Ishikawa (cell line): ENCODE measurements at regions not wholly inside any gene's neighbourhood (a gene's known extent, or its start where the extent isn't known, plus 50 kb on each side); places are given as distances from the start of the nearest gene placed in this dataset.

Experiments used
- CEBPB ChIP-seq: IDR thresholded peaks from 2 replicates; pipeline ENCODE4 v1.6.1; 2012
- CREB1 ChIP-seq: IDR thresholded peaks from 2 replicates; pipeline ENCODE4 v1.6.1; 2012; ENCODE audit warnings: low read depth
- EP300 ChIP-seq: IDR thresholded peaks from 2 replicates; pipeline ENCODE4 v1.6.1; 2012; ENCODE audit warnings: borderline replicate concordance
- FOXM1 ChIP-seq: IDR thresholded peaks from 2 replicates; pipeline ENCODE4 v1.6.1; 2012; ENCODE audit warnings: low read depth, borderline replicate concordance
- TAF1 ChIP-seq: IDR thresholded peaks from 2 replicates; pipeline ENCODE4 v1.6.1; 2012; ENCODE audit warnings: low read depth, mild to moderate bottlenecking
- TCF12 ChIP-seq: IDR thresholded peaks from 2 replicates; pipeline ENCODE4 v1.6.1; 2012; ENCODE audit warnings: low read depth
- TEAD4 ChIP-seq: IDR thresholded peaks from 2 replicates; pipeline ENCODE4 v1.6.1; 2012
- YY1 ChIP-seq: IDR thresholded peaks from 2 replicates; pipeline ENCODE4 v1.6.1; 2012; ENCODE audit warnings: low read depth
- TF ChIP-seq, protein P1 (sequence below): IDR thresholded peaks from 2 replicates; pipeline ENCODE4 v1.6.1; 2012
- TF ChIP-seq, protein P2 (sequence below): IDR thresholded peaks from 2 replicates; pipeline ENCODE4 v1.6.1; 2012
- TF ChIP-seq, protein P3 (sequence below): IDR thresholded peaks from 2 replicates; pipeline ENCODE4 v1.6.1; 2012; ENCODE audit warnings: low read depth, mild to moderate bottlenecking

DNA sequence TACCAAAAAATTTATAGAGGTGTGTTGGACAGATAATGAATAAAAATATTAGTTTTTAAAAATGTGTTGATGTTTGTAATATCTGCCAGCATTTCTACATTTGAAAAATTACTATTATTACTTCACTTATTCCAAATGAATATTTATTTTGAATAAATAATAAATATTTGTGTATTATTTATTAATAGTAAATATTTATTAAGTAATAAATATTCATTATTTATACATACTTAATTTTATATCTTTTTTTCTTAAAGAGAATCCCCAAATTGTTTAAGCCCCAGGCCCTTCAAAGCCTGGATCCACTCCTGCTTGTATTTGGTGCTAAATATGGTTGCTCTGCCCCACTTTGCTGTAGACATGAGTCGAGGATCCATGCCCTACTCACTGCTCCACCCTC, 60.5 kb upstream of the HOPX start:
- no peak for TF ChIP-seq TEAD4
- TF ChIP-seq, protein P1, sequence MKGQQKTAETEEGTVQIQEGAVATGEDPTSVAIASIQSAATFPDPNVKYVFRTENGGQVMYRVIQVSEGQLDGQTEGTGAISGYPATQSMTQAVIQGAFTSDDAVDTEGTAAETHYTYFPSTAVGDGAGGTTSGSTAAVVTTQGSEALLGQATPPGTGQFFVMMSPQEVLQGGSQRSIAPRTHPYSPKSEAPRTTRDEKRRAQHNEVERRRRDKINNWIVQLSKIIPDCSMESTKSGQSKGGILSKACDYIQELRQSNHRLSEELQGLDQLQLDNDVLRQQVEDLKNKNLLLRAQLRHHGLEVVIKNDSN = no peak
- no peak for TF ChIP-seq YY1
- no peak for TF ChIP-seq TCF12
- no peak for TF ChIP-seq CEBPB
- TF ChIP-seq, protein P2, sequence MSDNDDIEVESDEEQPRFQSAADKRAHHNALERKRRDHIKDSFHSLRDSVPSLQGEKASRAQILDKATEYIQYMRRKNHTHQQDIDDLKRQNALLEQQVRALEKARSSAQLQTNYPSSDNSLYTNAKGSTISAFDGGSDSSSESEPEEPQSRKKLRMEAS = no peak
- TF ChIP-seq EP300 = no peak
- TF ChIP-seq, protein P3, sequence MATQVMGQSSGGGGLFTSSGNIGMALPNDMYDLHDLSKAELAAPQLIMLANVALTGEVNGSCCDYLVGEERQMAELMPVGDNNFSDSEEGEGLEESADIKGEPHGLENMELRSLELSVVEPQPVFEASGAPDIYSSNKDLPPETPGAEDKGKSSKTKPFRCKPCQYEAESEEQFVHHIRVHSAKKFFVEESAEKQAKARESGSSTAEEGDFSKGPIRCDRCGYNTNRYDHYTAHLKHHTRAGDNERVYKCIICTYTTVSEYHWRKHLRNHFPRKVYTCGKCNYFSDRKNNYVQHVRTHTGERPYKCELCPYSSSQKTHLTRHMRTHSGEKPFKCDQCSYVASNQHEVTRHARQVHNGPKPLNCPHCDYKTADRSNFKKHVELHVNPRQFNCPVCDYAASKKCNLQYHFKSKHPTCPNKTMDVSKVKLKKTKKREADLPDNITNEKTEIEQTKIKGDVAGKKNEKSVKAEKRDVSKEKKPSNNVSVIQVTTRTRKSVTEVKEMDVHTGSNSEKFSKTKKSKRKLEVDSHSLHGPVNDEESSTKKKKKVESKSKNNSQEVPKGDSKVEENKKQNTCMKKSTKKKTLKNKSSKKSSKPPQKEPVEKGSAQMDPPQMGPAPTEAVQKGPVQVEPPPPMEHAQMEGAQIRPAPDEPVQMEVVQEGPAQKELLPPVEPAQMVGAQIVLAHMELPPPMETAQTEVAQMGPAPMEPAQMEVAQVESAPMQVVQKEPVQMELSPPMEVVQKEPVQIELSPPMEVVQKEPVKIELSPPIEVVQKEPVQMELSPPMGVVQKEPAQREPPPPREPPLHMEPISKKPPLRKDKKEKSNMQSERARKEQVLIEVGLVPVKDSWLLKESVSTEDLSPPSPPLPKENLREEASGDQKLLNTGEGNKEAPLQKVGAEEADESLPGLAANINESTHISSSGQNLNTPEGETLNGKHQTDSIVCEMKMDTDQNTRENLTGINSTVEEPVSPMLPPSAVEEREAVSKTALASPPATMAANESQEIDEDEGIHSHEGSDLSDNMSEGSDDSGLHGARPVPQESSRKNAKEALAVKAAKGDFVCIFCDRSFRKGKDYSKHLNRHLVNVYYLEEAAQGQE = no peak
- TF ChIP-seq TAF1 = no peak
- TF ChIP-seq FOXM1 = no peak
- no peak for TF ChIP-seq CREB1
